Stimulated activated CD8-positive, alpha-beta memory T cell treated with anti-CD3 and anti-CD28 coated beads, Interleukin-7, amount 100 ng/mL, for 1 hour (primary cell): ENCODE measurements at regions not wholly inside any gene's neighbourhood (a gene's known extent, or its start where the extent isn't known, plus 50 kb on each side); places are given as distances from the start of the nearest gene placed in this dataset.

Experiments
- DNase-seq, 2 donors: peaks; one replicate each; pipeline ENCODE4 v3.0.0-alpha.2; 2020; ENCODE audit warnings: low read depth in 2 of 2

- no peak for DNase-seq
These were observed 73.8 kb downstream of the CBLN2 start for GRCh38 chr18:72470391-72470790.

GRCh38 chr18:72468021-72468710 is 76.0 kb downstream of the CBLN2 start:
- DNase-seq = no peak

GRCh38 chr18:72460210-72460680 is 83.9 kb downstream of the CBLN2 start:
- DNase-seq = no peak

- no peak for DNase-seq
These were observed 85.9 kb downstream of the CBLN2 start for GRCh38 chr18:72458271-72458670.

GRCh38 chr18:72456802-72457201 is 87.3 kb downstream of the CBLN2 start:
- DNase-seq = no peak

- DNase-seq = no peak
These were observed 91.8 kb downstream of the CBLN2 start for GRCh38 chr18:72452328-72452727.

- no peak for DNase-seq
These were observed 99.4 kb downstream of the CBLN2 start for GRCh38 chr18:72444798-72445155.

- no peak for DNase-seq
These were observed 99.9 kb downstream of the CBLN2 start for GRCh38 chr18:72444111-72444797.

GRCh38 chr18:72436401-72436800 is 107.7 kb downstream of the CBLN2 start:
- no peak for DNase-seq

GRCh38 chr18:72433756-72434155 is 110.4 kb downstream of the CBLN2 start:
- DNase-seq = no peak

GRCh38 chr18:72427721-72428120 is 116.4 kb downstream of the CBLN2 start:
- DNase-seq = no peak

- no peak for DNase-seq
These were observed 124.2 kb downstream of the CBLN2 start for GRCh38 chr18:72419914-72420313.

GRCh38 chr18:72412927-72413326 is 131.2 kb downstream of the CBLN2 start:
- DNase-seq = no peak

GRCh38 chr18:72411261-72411660 is 132.9 kb downstream of the CBLN2 start:
- no peak for DNase-seq

- no peak for DNase-seq
These were observed 133.7 kb downstream of the CBLN2 start for GRCh38 chr18:72410399-72410798.

- DNase-seq = no peak
These were observed 134.2 kb downstream of the CBLN2 start for GRCh38 chr18:72409903-72410302.

GRCh38 chr18:72407048-72407447 is 137.1 kb downstream of the CBLN2 start:
- DNase-seq = no peak

GRCh38 chr18:72391951-72392350 is 152.2 kb downstream of the CBLN2 start:
- no peak for DNase-seq

GRCh38 chr18:72391427-72391826 is 152.7 kb downstream of the CBLN2 start:
- DNase-seq = no peak

GRCh38 chr18:72378016-72378415 is 166.1 kb downstream of the CBLN2 start:
- DNase-seq = no peak

- DNase-seq = no peak
These were observed 167.9 kb downstream of the CBLN2 start for GRCh38 chr18:72376256-72376655.

GRCh38 chr18:72375618-72376017 is 168.5 kb downstream of the CBLN2 start:
- DNase-seq = no peak

- no peak for DNase-seq
These were observed 172.1 kb downstream of the CBLN2 start for GRCh38 chr18:72372076-72372475.

- no peak for DNase-seq
These were observed 175.8 kb downstream of the CBLN2 start for GRCh38 chr18:72368308-72368707.
